ENCODE measurements at regions not wholly inside any gene's neighbourhood (a gene's known extent, or its start where the extent isn't known, plus 50 kb on each side); places are given as distances from the start of the nearest gene placed in this dataset.

- no peak for DNase-seq (ENCODE audit: low read depth)
- no peak overlapping the region for H3K4me3 ChIP-seq (ENCODE audit: control insufficient read depth, low read depth, low read length)
- TF ChIP-seq CTCF (IDR thresholded peaks at IDR 0.05; ENCODE audit: control insufficient read depth, insufficient read depth, low read depth, low read length, missing control alignments): no peak
Observed at GRCh38 chr4:128378668-128379067, 91.1 kb upstream of the PGRMC2 start.

- no peak for DNase-seq (ENCODE audit: low read depth)
- no peak for TF ChIP-seq CTCF (IDR thresholded peaks at IDR 0.05; ENCODE audit: control insufficient read depth, insufficient read depth, low read depth, low read length, missing control alignments)
- H3K4me3 ChIP-seq (ENCODE audit: control insufficient read depth, low read depth, low read length): no peak overlapping the region
Observed at GRCh38 chr4:128376958-128377357, 89.3 kb upstream of the PGRMC2 start.

- no peak overlapping the region for H3K4me3 ChIP-seq (ENCODE audit: control insufficient read depth, low read depth, low read length)
- TF ChIP-seq CTCF (IDR thresholded peaks at IDR 0.05; ENCODE audit: control insufficient read depth, insufficient read depth, low read depth, low read length, missing control alignments): no peak
- no peak for DNase-seq (ENCODE audit: low read depth)
Observed at GRCh38 chr4:128376303-128376702, 88.7 kb upstream of the PGRMC2 start.

GRCh38 chr4:128373628-128374027, 86.0 kb upstream of the PGRMC2 start:
- DNase-seq (ENCODE audit: low read depth): no peak
- no peak for TF ChIP-seq CTCF (IDR thresholded peaks at IDR 0.05; ENCODE audit: control insufficient read depth, insufficient read depth, low read depth, low read length, missing control alignments)
- H3K4me3 ChIP-seq (ENCODE audit: control insufficient read depth, low read depth, low read length): no peak overlapping the region

- no peak for TF ChIP-seq CTCF (IDR thresholded peaks at IDR 0.05; ENCODE audit: control insufficient read depth, insufficient read depth, low read depth, low read length, missing control alignments)
- no peak overlapping the region for H3K4me3 ChIP-seq (ENCODE audit: control insufficient read depth, low read depth, low read length)
- no peak for DNase-seq (ENCODE audit: low read depth)
Observed at GRCh38 chr4:128371876-128372275, 84.3 kb upstream of the PGRMC2 start.

- no peak for TF ChIP-seq CTCF (IDR thresholded peaks at IDR 0.05; ENCODE audit: control insufficient read depth, insufficient read depth, low read depth, low read length, missing control alignments)
- H3K4me3 ChIP-seq (ENCODE audit: control insufficient read depth, low read depth, low read length): no peak overlapping the region
- no peak for DNase-seq (ENCODE audit: low read depth)
Observed at GRCh38 chr4:128371001-128371777, 83.6 kb upstream of the PGRMC2 start.

Data from AG09309 (cell line).